Body of pancreas (tissue), 4 donors: ENCODE measurements at regions not wholly inside any gene's neighbourhood (a gene's known extent, or its start where the extent isn't known, plus 50 kb on each side); places are given as distances from the start of the nearest gene placed in this dataset.

Experiments used
- POLR2A ChIP-seq, 3 donors: fragments of 450-650 bp; IDR thresholded peaks; one replicate each; pipeline ENCODE4 v1.6.1; 2016; ENCODE audit warnings: antibody characterized with exemption in 3 of 3, mild to moderate bottlenecking in 2 of 3
- TF ChIP-seq, protein P1 (sequence below), 7 experiments: fragments of 450-650 bp in 4 of 7; fragments of 200-600 bp in 3 of 7; sonication (generic) in 3 of 7; IDR thresholded peaks; one replicate each; pipeline ENCODE4 v1.5.1; 2016 to 2019; ENCODE audit warnings: antibody characterized with exemption in 7 of 7

DNA sequence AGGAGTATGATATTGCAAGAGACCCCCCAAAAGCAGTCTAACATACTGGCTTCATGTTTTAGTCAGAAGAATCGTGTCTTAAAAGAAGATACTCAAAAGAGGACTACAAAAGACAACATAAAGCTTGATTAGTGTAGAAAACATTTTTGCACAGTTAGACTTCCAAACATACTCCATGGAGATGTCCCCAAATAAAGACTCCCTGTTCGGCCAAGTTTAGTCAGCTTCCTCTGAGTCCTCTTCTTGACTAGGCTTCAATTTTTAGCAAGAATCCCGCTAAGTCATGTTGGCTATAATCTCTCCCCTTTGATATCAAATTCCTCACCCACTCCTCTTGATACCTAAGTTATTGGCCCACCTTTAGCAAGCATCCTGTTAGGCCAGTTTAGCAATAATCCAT lies 298.0 kb downstream of the RMST start:
- TF ChIP-seq, protein P1, sequence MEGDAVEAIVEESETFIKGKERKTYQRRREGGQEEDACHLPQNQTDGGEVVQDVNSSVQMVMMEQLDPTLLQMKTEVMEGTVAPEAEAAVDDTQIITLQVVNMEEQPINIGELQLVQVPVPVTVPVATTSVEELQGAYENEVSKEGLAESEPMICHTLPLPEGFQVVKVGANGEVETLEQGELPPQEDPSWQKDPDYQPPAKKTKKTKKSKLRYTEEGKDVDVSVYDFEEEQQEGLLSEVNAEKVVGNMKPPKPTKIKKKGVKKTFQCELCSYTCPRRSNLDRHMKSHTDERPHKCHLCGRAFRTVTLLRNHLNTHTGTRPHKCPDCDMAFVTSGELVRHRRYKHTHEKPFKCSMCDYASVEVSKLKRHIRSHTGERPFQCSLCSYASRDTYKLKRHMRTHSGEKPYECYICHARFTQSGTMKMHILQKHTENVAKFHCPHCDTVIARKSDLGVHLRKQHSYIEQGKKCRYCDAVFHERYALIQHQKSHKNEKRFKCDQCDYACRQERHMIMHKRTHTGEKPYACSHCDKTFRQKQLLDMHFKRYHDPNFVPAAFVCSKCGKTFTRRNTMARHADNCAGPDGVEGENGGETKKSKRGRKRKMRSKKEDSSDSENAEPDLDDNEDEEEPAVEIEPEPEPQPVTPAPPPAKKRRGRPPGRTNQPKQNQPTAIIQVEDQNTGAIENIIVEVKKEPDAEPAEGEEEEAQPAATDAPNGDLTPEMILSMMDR (IDR thresholded peaks at IDR 0.05): no peak
- TF ChIP-seq POLR2A (IDR thresholded peaks at IDR 0.05): no peak
